GM18520 (cell line): ENCODE measurements at regions not wholly inside any gene's neighbourhood (a gene's known extent, or its start where the extent isn't known, plus 50 kb on each side); places are given as distances from the start of the nearest gene placed in this dataset.
"Not testable (repeated sequence)": the region's sequence is repeated elsewhere in the genome, so short reads cannot be mapped to it uniquely, and the experiment has no call there.

ENCODE experiments used
- ATAC-seq: cut with Tn5 transposase; IDR thresholded peaks from one replicate; pipeline ENCODE4 v1.9.1; 2021; ENCODE audit not compliant: unreplicated experiment

DNA sequence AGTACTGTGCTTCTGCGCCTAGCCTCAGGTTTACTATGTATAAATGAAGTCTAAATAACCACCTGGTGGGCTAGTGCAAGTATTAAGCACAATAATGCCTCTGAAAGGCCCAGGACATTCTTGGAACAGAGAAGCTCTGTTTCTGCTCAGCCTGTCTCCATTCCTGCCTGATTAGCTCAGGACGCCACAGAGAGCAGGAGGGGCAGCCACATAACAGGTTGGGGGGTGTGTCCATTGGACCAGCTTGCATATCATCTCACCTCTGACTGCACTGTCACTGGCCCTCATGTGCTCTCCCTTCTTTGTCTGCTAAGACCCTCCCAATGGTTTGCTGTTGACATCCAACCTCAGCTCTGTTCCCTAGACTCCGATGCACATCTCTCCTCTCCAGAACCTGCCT, 52.8 kb upstream of the IKZF1 start:
- ATAC-seq: no peak

- ATAC-seq: no peak
Measured at GRCh38 chr7:50246551-50246950, 58.0 kb upstream of the IKZF1 start.

GRCh38 chr7:50242111-50242510, 62.4 kb upstream of the IKZF1 start:
- ATAC-seq: not testable (repeated sequence)

DNA sequence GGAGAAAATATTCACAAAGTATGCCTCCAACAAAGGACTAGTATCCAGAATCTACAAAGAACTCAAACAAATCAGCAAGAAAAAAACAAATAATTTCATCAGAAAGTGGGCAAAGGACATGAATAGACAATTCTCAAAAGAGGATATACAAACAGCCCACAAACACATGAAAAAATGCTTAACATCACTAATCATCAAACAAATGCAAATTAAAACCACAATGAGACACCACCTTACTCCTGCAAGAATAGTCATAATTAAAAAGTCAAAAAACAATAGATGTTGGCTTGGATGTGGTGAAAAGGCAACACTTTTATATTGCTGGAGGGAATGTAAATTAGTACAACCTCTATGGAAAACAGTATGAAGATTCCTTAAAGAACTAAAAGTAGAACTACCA, 63.8 kb upstream of the IKZF1 start:
- ATAC-seq: not testable (repeated sequence)

DNA sequence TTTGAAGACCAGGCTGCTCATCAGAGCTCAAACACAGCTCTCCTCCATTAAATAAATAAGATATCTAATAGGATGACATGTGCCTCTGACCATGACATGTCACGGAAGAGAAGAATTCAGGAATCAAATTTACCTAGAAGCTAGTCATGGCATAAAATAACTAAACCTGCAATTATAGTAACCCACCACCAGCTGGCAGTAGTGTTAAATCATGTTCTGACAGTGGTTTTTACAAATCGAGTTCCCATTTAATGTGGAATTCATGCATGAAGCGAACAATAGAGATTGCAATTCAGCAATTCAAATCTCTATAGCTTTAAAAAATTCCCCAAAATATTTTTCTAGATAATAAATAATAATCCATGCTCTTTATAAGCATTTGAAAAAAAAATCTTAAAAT, 74.6 kb upstream of the IKZF1 start:
- no peak for ATAC-seq

DNA sequence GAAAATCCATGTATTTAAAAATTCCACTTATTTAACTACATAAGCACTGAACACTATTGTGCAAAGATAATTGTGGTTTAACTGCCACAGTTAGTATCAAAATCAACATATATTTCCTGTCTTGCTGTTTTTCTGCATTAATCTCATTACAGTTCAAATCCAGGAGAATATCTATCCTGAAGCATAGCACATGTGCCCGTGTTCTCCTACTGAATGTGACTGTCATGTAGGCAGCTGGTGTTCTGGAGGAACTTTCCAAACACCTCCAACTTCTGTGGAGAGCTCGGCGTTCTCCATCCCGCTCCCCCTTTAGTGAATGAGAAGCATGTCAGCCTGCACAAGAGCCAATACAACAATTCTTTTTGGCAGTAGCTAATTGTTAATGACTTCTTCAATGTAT, 76.4 kb upstream of the IKZF1 start:
- ATAC-seq: no peak

GRCh38 chr7:50227726-50228125, 76.8 kb upstream of the IKZF1 start:
- ATAC-seq: no peak

GRCh38 chr7:50226669-50227068, 77.8 kb upstream of the IKZF1 start:
- ATAC-seq: no peak

DNA sequence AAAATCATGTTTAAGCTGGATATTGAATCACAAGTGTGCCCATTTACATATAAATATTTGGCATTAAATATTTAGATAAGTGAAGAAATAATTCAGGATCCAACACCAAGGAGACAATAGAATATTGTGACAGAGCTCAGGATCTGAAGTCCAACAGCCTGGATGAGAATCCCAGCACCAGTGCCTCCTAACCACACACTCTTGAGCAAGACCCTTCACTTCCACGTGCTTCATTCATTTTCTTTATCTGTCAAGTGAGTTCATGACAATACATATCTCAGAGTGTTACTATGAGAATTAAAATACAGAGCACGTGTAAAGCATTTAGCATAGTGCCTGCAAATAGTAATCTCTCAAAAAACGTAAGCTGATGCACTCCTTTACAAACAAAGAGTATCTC, 78.4 kb upstream of the IKZF1 start:
- no peak for ATAC-seq

- no peak for ATAC-seq
Measured at GRCh38 chr7:50221433-50221832, 83.1 kb upstream of the IKZF1 start.

- no peak for ATAC-seq
Measured at GRCh38 chr7:50221028-50221427, 83.5 kb upstream of the IKZF1 start.

DNA sequence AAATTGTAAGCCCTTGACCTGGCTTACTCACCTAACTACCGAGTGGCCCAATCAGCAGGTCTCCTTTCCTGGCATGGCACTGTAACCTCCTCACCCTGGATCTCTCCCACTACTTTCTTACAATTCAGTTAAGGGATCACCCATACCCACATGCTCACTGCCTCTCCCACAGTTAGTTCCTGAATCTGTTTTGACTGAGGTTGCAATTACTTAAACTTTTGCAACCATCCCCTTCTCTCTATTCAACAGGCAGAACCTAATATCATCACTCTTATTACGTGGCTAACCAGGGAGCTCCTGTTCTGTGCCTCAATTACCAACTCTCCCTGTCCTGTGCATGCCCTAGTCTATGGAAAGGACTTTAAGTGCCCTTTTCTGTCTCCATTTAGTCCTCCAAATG, 84.2 kb upstream of the IKZF1 start:
- no peak for ATAC-seq

DNA sequence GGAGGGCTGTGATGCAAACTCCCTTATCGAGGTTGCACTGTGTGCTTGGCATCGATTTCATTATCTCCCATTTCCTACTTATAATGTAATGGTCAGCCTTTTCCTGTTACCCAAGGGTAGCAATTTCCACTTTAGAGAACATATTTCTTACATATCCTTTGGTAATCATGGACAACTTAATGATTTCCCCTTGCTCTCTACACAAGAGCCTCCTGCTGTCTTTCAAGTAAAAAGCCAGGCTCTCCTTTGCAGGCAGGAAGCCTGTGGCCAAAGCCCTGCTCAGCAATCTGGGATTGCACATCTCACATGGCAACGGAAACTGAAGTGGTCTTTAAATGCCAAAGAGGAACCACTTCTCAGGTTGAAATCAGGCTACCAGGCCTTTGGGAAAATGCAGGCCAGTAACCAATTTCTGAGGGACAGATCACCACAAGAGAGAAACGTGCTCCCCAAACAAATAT, 86.7 kb upstream of the IKZF1 start:
- no peak for ATAC-seq

GRCh38 chr7:50217401-50217800, 87.1 kb upstream of the IKZF1 start:
- ATAC-seq: no peak

- ATAC-seq: no peak
Measured at GRCh38 chr7:50216626-50217025, 87.9 kb upstream of the IKZF1 start.

DNA sequence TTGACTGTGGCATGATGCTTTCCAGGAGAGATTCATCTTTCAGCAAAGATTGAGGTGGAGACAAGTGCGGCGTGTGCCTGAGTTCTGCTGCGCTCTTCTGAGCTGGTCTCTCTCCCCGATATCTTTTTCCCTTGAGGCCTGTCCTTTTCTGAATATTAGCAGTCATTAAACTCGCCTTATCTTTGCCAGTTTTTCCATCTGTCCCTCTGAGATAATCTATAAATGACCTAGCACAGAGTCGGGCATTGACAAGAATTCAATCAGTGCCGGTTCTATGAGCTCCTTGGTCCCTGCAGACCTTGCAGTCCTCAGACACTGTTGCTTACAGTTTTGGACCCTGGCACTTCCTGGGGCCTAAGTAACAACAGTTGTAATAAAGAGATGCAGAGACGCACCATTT, 89.7 kb upstream of the IKZF1 start:
- no peak for ATAC-seq

DNA sequence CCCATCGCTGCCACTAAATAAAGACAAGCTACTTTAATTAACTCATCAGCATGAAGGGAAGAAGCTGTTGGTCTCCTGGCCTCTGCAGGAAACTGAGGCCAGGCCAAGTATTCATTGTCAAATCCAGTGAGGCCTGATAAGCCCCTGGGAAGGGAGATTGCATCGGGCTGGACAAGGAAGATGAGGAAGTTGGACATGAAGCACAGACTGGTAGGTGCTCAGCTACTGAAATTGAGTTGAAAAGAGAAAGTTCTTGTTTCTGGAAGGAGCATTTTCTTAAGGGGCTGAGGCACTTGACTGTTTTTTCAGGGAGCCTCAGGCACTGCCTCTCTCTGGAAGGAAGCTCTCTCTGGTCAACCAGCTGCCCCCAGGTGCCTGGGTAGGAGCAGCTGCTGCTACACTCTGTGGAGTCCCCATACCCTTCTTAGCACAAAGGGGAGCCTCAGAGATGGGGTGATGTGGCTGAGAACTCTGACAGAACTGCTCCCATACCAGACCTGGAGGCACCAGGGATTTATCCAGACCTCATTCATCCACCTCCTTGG, 90.3 kb upstream of the IKZF1 start:
- no peak for ATAC-seq

DNA sequence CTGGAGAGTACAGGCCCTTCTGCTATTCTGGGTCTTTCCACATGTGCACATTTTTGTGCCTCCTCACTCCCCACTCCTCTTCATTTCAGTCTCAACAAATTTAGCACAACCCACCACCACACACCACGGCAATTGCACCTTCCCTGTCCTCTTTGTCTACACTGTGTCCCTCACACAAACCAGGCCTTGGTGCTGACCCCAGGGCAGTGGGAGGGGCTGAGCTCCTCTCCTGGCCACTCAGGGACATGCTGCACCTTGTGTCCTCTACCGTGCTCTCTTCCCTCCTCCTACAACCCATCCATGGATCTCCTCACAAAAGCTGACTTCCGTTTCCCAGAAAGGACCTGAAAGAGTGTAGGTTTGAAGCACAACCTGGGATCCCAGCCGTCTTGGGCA, 90.9 kb upstream of the IKZF1 start:
- no peak for ATAC-seq

DNA sequence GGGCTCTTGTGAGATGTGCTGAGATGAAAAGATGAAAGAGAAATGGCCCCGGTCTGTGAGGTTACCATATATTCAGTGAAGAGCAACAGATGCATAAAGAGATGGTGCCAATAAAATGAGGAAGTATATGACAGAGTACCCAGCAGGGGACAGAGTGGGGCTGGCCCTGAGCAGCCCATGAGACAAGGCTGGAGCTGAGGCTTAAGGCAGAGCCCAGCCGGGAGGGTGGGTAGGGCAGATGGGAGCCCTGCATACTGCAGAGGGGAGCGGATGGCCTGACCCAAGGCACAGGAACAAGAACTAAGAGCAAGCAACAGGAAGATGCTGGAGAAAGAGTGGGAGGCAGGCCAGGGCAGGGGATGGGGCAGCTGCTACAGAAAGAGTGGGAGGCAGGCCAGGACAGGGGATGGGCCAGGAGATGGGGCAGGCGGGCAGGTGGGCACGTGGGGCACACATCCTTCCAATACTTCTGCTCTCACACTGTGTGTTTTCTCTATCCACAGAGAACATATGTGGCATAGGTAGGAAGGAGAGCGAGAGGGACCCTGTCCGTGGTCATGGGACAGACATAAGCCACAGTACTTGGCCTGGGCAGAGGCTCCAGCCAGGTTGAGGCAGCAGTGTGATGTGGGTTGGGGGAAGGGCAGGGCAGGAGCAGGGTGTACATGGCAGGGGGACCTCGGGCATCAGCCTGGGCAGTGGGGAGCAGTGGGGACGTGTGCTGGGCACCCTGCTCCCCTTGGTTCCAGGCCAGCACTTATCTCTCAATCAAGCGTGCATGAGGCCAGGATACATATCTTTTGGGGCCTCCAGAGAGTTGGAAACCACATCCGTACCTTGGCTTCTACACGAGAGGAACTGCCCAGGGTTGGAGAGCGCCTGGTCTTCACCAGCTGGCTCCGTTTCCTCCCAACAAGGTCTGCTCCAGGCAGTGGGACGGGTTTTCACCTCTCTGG, 91.6 kb upstream of the IKZF1 start:
- ATAC-seq: no peak

DNA sequence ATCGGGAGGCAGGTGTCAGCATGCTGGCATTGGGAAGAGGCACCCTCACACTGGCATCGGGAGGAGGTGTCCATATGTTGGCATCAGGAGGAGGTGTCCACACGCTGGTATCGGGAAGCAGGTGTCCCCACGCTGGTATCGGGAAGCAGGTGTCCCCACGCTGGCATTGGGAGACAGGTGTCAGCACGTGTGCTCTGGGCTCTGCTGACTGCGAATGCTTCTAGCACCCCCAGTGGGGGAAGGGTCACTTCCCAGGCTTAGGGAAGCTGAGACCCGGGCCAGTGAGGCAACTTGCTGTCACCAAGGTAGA, 92.5 kb upstream of the IKZF1 start:
- ATAC-seq: no peak

GRCh38 chr7:50211130-50212015, 93.1 kb upstream of the IKZF1 start:
- no peak for ATAC-seq

DNA sequence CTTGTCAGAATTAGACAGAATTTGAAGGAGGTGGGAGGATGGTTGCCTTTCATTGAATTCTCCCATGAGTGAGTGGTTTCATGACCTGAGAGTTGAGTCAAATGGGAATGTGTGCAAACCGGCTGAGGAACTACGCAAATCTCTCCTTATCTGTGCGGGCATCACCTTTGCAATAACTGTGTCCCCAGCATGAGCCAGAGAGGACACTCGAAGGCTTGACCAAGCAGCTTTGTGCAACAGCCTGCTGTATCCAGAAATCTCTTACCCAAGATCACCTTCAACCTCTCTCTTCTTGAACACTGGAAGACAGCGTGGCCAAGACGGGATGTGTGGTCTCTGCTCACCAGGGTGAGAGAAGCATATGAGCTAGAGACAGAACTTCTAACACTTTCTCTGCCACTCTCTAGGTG, 93.8 kb upstream of the IKZF1 start:
- no peak for ATAC-seq
